ENCODE measurements at regions not wholly inside any gene's neighbourhood (a gene's known extent, or its start where the extent isn't known, plus 50 kb on each side); places are given as distances from the start of the nearest gene placed in this dataset.

GRCh38 chr3:165463531-165463930, 267.3 kb upstream of the SLITRK3 start:
- ATAC-seq: no peak
- TF ChIP-seq PATZ1 (CRISPR knock-in tag; IDR thresholded peaks at IDR 0.05; ENCODE audit: borderline replicate concordance) (no peak), TCF4 (CRISPR knock-in tag; IDR thresholded peaks at IDR 0.05; ENCODE audit: borderline replicate concordance) (no peak), TSHZ2 (CRISPR knock-in tag; IDR thresholded peaks at IDR 0.05) (no peak), GLIS3 (CRISPR knock-in tag; IDR thresholded peaks at IDR 0.05) (no peak), ESRRG (CRISPR knock-in tag; IDR thresholded peaks at IDR 0.05) (no peak), RARB (CRISPR knock-in tag; IDR thresholded peaks at IDR 0.05) (no peak), TOX (CRISPR knock-in tag; IDR thresholded peaks at IDR 0.05; ENCODE audit: borderline replicate concordance) (no peak), BACH2 (CRISPR knock-in tag; IDR thresholded peaks at IDR 0.05; ENCODE audit: borderline replicate concordance) (no peak), ZFP3 (CRISPR knock-in tag; IDR thresholded peaks at IDR 0.05) (no peak), ARNTL (CRISPR knock-in tag; IDR thresholded peaks at IDR 0.05; ENCODE audit: borderline replicate concordance, low read depth) (no peak), ZFP30 (CRISPR knock-in tag; IDR thresholded peaks at IDR 0.05) (no peak), ZNF565 (CRISPR knock-in tag; conservative IDR thresholded peaks at IDR 0.05; ENCODE audit: low read depth) (no peak), SNAI2 (CRISPR knock-in tag; IDR thresholded peaks at IDR 0.05) (no peak), ISL1 (CRISPR knock-in tag; IDR thresholded peaks at IDR 0.05) (no peak), OSR1 (CRISPR knock-in tag; IDR thresholded peaks at IDR 0.05) (no peak), PPARA (CRISPR knock-in tag; IDR thresholded peaks at IDR 0.05; ENCODE audit: borderline replicate concordance) (no peak)

- ATAC-seq: no peak
- no peak for TF ChIP-seq ZNF70 (CRISPR knock-in tag; IDR thresholded peaks at IDR 0.05)
Measured at GRCh38 chr3:165462636-165463334, 266.6 kb upstream of the SLITRK3 start.

- TF ChIP-seq SNAI2 (CRISPR knock-in tag; IDR thresholded peaks at IDR 0.05) (no peak), GLIS3 (CRISPR knock-in tag; IDR thresholded peaks at IDR 0.05) (no peak), ISL1 (CRISPR knock-in tag; IDR thresholded peaks at IDR 0.05) (no peak), PPARA (CRISPR knock-in tag; IDR thresholded peaks at IDR 0.05; ENCODE audit: borderline replicate concordance) (no peak), CSDC2 (CRISPR knock-in tag; IDR thresholded peaks at IDR 0.05) (no peak), TSHZ2 (CRISPR knock-in tag; IDR thresholded peaks at IDR 0.05) (no peak), POU6F1 (CRISPR knock-in tag; IDR thresholded peaks at IDR 0.05; ENCODE audit: borderline replicate concordance, low read depth) (no peak), ZNF8 (CRISPR knock-in tag; IDR thresholded peaks at IDR 0.05) (no peak), OSR1 (CRISPR knock-in tag; IDR thresholded peaks at IDR 0.05) (no peak), BACH2 (CRISPR knock-in tag; IDR thresholded peaks at IDR 0.05; ENCODE audit: borderline replicate concordance) (no peak)
- no peak for ATAC-seq
Measured at GRCh38 chr3:165459924-165460835, 264.0 kb upstream of the SLITRK3 start.
